ENCODE measurements at regions not wholly inside any gene's neighbourhood (a gene's known extent, or its start where the extent isn't known, plus 50 kb on each side); places are given as distances from the start of the nearest gene placed in this dataset.

DNA sequence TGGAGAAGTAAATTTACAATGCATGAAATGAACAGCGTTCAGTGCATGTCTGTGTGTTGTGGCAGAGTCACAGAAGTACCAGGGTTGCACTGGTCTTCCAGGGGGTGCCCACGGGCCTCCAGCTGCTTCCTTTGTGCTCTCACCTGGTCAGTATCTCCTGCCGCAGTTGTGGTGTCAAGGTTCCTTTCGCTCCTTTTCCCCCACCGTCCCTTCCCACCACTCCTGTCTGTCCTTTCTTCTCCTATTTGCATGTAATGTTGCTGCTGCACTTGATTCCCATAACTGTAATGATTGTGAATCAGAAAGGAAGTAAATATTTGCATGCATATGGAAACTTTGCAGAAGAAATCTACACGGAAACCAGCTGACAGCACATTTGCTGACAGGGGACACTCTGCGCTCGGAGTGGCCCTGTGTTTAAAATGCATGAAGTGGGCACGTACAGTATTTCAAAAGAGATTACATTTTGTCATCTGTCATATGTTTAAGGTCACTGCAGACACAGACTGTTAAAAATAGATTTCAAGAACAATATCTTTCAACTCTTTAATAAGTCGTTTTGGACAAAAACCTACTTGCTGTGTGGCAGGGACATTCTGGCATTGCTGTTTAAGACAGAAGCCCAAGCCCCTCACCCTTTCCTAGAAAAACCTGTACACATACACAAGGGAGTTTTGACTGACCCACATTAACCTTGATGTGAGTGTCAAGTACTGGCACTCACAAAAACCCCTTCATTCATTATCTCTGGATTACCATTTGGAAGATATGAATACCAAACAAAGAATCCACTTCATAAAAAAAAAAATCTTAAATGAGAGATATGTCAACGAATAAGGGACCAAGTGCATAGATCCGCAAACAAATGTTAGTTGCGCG lies 336.7 kb upstream of the KLF6 start:
- no peak for DNase-seq (ENCODE audit: low read depth, low spot score)

DNA sequence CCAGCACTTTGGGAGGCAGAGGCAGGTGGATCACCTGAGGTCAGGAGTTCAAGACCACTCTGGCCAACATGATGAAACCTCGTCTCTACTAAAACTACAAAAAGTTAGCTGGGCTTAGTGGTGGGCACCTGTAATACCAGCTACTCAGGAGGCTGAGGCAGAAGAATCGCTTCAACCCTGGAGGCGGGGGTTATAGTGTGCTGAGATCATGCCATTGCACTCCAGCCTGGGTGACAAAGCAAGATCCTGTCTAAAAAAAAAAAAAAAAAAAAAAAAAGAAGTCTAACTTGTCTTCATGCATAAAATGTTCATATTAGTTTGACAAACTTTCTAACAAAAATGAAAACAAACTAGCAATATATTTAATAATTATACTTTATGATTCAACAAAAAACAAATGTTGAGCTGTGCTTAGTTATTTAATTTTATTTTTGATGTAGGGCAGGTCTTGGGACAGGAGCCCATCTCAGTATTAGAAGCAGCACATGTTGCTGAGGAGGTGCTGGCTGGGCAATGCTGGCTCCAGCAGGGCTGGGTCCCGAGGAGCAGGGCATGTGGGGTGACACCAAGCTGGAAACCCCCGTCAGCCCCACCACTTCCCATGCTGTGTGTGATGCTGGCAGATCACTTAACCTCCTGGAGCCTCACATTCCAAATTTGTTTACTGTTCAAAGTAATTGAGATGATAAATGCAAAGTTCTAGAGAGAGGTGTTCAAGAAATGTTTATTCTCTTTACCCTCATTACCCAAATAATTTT lies 335.3 kb upstream of the KLF6 start:
- no peak for DNase-seq (ENCODE audit: low read depth, low spot score)

DNA sequence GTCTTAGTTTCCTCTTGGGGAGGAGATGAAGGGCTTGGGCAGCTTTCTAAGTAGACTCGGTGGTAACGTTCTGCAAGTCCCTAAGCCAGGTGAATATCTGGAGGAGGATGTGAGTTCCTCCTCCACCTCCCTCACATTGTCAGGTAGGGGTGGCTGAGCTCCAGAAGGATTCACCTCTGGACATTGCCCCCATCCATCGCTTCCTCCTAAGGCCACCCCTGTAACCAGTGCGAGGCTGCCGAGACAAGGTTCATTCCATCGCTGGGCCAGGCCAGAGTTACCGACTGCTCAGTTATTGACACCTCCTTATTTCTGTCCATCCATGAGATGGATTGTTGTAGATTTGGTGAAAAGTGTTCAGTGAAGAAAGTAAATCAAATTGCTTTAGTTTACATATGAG lies 334.1 kb upstream of the KLF6 start:
- no peak for DNase-seq (ENCODE audit: low read depth, low spot score)

DNA sequence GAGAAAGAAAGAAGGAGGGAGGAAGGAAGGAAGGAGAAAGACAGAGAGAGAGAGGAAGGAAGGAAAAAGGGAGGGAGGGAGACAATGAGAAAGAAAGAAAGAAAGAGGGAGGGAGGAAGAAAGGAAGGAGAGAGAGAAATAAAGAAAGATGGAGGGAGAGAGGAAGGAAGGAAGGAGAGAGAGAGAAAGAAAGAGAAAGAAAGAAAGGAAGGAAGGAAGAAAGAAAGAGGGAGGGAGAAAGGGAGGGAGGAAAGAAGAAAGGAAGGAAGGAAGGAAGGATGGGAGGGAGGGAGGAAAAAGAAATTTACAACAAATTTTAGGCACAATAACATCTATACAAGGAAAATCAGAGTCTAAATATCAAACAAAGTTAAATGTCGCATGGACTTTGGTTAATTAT lies 332.6 kb upstream of the KLF6 start:
- no peak for DNase-seq (ENCODE audit: low read depth, low spot score)

DNA sequence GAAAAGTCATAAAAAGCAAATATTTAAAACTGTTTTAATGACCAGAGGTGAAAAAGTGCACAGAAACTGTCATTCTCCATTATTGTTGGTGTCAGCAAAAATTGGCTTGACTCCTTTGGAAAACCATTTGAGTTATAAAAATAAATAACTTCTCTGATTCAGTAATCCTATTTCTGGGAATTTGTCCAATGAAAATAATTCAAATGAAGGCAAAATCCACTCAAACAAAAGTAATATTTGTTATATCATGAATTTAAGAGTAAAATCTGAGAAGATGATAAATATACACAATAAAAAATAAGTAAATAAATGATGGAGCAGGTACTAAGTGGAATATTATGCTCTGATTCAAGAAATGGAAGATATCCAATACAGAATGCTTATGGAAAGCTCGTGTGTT lies 326.6 kb upstream of the KLF6 start:
- no peak for DNase-seq (ENCODE audit: low read depth, low spot score)

DNA sequence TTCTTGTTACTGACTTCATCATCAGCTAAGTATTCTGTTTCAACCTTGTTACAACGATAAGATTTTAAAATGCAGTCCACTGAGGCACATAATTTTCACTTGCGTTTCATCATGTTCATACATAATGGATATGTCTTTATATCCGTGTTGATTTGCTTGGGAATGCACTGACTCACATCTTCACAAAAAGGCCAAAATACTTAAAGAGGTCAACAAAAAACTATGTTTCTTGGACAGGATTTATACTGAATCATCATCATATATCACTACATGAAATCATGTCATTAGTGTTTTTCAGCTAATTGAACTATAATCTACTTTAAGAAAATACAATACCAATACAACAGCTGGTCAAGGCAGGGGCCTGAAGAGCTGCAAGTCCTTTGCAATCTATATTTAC lies 324.5 kb upstream of the KLF6 start:
- DNase-seq (ENCODE audit: low read depth, low spot score): no peak

DNA sequence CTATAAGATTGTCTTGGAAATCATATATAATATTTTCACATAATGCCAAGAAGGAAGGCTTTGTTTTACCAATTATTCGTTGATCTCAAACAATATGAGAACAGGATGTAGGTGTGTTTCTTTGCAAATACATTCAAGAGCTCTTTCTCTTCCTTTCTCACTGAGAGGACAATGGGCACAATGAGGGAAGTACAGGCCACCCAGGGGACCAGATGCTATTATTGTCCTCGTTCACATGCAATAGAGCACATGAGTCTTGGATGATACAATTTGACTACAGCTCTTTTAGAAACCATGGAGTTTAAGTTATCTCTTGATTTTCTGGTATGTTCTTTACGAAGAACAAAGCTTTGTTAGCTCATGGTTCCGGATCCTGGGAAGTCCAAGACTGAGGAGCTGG lies 323.7 kb upstream of the KLF6 start:
- DNase-seq (ENCODE audit: low read depth, low spot score): no peak

DNA sequence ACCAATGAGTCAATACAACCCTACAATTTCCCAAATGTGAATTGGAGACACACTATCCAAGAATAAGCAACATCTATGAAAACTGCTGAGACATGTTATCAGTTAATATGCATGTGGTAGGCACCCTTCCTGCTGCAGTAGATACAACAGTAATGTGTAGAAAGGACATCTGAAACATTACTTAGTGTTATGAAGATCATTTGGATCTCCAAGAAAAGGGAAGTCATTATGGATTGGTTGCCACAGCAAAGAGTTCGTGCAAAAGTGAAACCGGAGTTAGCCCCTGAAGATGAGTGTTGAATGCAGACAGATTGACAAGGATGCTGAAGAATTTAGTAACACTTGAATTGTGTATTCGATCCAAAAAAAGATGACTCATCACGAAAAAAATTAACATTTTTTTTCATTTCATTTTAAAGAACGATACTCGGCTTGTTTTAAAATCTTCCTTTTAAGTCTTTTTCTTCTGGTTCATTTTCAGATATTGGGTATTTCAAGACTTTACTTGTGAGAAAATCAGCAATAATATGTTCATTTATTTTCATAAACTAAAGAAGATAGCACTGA lies 322.4 kb upstream of the KLF6 start:
- no peak for DNase-seq (ENCODE audit: low read depth, low spot score)

DNA sequence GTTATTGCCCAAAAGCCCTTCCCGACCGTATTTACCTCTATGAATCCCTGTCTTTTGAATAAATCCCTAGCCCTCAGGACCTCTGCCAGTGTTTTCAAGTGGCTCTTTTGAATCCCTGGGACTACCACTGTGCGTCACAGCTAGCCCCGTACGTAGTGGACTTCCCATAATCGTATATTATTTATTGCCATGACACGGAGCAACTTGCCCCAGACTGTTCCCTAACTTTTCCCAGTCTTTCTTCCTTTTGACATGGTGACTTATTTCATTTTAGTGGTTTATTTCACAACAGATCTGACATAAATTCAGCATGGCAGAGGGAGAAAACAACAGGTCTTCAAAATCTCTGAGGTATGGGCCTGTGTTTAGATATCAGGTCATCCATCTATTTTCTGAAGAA lies 318.6 kb upstream of the KLF6 start:
- no peak for DNase-seq (ENCODE audit: low read depth, low spot score)

DNA sequence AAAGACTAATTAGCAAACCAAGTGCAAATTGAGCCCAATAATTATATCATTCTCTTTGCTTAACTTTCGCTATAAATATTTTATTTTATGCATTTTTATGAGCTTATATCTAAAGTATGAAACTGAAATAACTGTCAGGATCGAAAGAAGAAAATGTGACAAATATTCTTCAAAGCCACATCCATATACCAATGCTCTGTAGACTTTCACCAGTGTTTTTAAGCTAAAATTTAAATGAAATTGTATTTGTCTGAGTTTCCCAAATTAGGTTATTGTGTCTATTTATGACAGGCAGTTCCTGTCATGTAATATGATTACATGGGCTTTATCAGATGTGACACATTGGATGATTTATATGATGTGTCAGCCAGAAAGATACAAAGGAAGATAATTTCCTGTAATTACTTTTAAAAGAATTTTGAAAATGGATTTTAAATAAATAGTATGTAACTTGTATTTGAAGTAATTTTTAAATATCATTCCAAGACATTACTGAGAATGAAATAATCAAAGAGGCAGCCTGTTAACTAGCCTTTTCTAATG lies 317.9 kb upstream of the KLF6 start:
- DNase-seq (ENCODE audit: low read depth, low spot score): no peak

DNA sequence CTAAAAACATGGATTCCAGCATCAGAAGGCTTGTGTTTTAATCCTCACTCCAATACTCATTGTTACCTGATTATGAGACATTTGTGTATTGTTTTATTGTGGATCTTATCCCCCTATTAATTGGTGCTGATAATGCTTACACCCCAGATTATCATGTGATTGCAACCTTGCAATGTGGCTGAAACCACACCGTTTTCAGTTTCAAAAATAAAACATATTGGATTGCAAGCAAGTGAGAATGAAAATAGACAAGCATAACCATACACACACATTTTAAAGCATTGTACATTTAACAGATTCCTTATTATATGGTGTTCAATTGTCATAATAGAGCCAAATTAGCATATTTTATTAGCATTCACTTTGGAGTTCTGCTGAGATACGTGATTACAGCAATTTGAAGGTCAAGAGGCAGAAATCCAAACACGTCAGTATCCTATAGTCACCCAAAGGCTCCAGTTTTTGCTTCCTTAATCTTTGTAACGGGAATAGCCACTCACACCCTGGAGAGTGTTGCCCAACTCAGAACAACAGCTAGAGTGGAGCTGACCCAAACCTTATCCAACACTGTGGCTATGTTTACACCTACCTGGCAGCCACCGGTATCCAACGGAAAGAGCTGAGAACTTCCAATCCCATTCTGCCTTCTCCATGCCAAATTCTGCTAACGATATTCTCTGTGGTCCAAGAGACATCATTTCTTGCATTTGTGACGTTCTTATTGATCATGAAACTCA lies 317.1 kb upstream of the KLF6 start:
- DNase-seq (ENCODE audit: low read depth, low spot score): no peak

DNA sequence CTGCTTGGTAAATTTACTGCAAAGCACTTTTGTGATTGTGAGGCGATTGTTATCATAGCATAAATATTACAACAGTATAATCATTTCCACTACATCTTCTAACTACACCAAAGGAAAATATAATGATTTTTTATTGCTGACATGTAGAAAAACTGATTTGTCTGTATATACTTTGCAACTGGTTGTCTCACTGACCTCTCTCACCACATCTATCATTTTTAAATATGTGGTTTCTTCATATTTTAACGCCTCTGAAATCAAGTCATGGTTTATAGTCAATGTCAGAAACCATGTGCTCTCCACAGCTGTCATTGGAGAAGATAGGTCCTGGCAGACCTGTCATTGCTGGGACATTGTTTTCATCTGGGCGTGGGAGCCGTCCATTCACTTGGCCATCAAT lies 315.4 kb upstream of the KLF6 start:
- no peak for DNase-seq (ENCODE audit: low read depth, low spot score)

DNA sequence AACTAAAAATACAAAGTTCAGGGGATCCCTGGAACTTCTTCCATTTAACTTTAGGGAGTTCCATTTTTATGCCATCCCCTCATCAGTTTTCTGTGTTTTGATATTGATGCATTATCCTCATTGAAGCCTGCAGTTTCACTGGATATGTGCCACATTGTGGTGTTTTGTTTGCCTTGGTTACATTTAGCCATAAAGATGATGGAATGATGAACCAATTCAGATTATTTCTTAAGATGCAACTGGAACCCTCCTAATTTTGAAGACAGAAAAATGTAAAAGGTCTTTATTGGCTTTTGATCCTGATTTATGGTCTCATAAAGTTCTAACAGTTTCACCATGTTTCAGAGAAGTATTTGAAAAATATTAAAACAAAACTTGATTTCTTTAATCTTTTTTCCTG lies 314.2 kb upstream of the KLF6 start:
- no peak for DNase-seq (ENCODE audit: low read depth, low spot score)

DNA sequence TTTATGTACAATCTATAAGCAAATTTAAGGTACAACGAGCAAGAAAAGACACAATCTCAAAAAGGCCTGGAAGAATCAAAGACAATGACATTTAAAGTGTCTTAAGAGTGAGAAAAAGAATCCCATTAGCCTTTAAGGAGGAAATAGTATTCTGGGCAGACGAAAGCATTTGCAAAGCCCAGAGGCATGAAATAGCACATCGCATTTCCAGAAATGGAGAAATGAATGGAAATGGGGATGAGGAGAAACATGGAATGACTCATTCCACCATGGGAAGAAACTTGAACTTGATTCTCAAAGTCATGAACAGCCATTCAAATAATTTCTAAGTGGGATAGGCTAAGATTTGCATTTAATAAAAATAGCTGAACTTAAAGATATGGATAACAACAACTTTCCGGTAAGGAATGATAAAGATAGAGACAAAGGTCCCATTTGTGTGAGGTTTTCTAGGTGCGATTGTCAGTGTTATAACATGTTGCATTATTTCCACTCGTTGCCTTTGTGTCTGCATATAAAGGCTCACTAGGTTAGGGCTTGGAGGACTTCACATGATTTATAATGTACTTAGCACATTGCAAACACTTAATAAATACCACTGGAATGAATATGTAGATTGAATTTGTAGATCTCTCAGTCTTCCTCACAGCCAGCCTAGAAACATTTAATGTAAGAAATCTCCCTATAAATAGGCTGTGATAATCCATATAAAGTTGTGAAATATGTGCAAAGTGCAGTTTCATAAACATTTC lies 310.3 kb upstream of the KLF6 start:
- no peak for DNase-seq (ENCODE audit: low read depth, low spot score)

DNA sequence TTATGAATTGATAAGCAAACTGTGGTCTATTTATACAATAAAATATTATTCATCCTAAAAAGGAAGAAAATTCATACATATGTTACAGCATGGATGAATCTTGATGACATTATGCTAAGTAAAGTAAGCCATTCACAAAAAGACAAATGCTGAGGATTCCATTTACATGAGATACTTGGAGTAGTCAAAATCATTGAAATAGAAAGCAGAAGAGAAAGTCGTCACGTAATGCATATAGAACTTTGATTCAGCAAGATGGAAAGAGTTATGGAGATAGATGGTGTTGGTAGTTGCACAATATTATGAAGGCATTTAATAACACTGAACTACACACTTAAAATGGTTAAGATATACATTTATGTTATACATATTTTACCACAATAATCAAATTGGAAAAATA lies 309.7 kb upstream of the KLF6 start:
- no peak for DNase-seq (ENCODE audit: low read depth, low spot score)

DNA sequence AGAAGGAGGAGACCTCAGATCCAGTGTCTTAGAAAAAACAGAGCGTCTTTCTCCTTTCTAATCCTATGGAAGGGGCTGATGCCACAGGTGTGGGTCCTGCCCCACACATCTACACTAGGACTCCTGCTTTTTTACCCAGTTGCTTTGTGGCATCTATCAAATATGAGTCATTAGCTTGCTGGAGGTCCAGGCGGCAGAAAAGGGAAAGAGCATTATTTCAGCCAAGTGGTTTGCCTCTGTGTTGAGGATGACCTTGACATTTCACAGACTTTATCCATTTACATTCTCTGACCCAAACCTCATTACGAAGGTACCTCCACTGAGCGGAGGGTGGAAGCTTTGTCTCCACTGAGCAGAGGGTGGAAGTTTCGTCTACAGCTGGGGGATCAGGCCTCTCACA lies 308.4 kb upstream of the KLF6 start:
- DNase-seq (ENCODE audit: low read depth, low spot score): no peak

DNA sequence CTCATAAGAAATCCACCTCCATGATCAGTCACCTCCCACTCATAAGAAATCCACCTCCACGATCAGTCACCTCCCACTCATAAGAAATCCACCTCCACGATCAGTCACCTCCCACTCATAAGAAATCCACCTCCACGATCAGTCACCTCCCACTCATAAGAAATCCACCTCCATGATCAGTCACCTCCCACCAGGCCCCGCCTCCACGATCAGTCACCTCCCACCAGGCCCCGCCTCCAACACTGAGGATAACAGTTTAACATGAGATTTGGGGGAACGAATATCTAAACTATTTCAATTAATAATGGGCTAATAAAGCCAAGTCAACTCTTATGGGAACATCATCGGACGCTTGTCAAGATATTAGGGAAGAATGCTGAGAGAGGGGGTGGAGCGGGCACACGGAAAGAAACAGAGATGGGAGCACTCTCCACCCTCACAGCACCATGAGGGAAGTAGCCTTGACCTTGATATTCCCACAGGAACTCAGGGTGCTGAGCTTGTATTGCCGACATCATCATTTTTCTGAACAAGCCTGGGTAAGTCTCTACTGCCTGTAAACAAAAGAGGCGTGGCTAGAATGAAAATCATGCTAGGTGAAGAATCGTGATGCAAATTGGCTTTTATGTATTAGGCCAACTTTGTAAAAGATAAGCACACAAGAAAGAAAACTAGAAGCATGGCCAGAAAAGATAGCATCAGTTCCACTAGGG lies 303.5 kb upstream of the KLF6 start:
- no peak for DNase-seq (ENCODE audit: low read depth, low spot score)

DNA sequence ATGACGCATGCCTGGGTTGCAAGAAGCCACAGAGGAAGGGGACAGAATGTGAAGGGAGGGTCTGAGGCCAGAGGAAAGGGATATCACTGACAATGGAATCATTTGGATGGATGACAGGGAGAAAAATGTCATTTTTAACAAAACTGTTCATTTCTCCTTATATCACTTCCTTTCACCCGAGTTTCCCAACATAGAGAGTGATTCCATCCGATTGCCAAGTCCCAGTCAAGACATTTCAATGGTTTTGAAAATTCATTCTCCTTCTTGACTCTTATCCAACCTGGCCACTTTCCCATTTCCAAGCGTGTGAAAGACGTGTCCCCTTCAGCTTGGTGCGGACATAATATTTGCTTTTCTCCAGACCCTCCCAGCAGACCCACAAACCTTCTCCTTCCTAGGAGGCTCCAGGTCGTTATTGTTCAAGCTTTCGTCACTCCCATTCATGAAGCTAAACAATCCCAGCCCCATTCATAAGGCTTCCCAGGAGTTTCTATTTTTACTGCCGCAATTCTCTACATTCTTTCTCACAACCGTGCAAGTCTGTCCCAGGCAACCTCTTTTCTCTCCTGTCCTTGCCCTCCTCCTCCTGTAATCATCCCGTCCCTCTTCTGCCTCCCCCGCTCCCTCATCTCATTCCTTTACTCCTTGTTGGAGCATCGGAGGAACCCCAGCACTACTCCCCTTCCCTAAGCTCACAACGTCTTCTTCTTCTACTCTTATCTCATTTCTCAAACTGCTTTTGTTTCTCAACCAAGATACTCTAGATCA lies 301.3 kb upstream of the KLF6 start:
- DNase-seq (ENCODE audit: low read depth, low spot score): no peak

DNA sequence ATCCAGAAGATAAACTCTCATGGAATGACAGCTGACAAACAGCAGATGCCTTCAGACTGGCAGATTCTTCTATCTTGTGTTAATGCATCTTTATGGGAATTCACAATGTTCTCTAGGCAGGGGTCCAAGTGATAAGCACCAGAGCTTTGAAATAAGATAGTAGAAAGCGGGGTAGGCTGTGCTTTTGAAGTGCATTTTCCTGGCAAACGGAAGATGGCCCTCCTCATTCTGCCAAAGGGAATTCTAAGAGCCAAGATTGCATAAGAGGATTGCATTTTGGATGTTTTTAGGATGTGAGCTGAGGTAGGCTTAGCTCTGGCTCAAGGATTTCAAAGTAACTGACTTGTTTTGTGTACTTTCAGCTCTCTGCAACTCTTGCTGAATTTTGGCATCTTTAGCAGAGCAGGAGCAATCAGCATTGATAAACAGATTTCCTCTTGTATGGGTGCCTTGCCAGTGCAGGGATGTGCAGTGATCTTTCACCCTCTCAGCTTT lies 298.5 kb upstream of the KLF6 start:
- DNase-seq (ENCODE audit: low read depth, low spot score): no peak

DNA sequence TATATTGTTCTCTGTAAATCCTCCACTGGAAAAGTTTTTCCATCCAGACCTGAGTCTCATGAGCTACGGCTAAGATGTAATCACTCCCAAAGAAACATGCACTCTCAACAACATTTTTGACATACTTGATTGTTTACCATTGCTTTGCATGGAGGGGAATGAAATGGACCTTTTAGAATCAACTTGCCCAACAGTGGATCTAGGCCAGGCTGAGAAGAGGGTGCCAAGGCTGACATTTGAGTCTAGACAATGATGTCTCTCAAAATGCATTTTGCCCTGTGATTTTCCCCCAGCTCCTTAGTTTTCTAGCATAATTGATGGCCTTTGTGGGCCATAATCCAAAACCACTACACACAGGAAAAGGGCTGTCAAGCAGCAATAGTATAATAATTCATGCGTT lies 297.9 kb upstream of the KLF6 start:
- no peak for DNase-seq (ENCODE audit: low read depth, low spot score)

All from activated naive CD8-positive, alpha-beta T cell treated with anti-CD3 and anti-CD28 coated beads, Interleukin-2, amount 50 U/mL, for 16 hours (primary cell).